Fibroblast of pulmonary artery (primary cell): ENCODE measurements at regions not wholly inside any gene's neighbourhood (a gene's known extent, or its start where the extent isn't known, plus 50 kb on each side); places are given as distances from the start of the nearest gene placed in this dataset.

Experiments used
- DNase-seq: peaks from one replicate; pipeline ENCODE4 v3.0.0-alpha.2; 2010; ENCODE audit warnings: low read depth
- H3K4me3 ChIP-seq: replicated peaks from 2 replicates; pipeline ENCODE4 v1.5.1; 2011; ENCODE audit warnings: low read depth, mild to moderate bottlenecking, control low read depth, low read length, moderate library complexity
- CTCF ChIP-seq: IDR thresholded peaks from 2 replicates; pipeline ENCODE4 v1.5.1; 2011; ENCODE audit warnings: mild to moderate bottlenecking, control low read depth, low read length, inconsistent platforms; ENCODE audit errors: missing control alignments

GRCh38 chr10:6348096-6348874, 145.6 kb downstream of the PFKFB3 start:
- TF ChIP-seq CTCF, result no peak
- DNase-seq, result no peak
- H3K4me3 ChIP-seq, result no peak overlapping the region

GRCh38 chr10:6349846-6350535, 147.3 kb downstream of the PFKFB3 start:
- no peak overlapping the region for H3K4me3 ChIP-seq
- no peak for TF ChIP-seq CTCF
- no peak for DNase-seq

GRCh38 chr10:6350609-6351008, 147.9 kb downstream of the PFKFB3 start:
- no peak for DNase-seq
- H3K4me3 ChIP-seq, result no peak overlapping the region
- TF ChIP-seq CTCF, result no peak

- H3K4me3 ChIP-seq, result no peak overlapping the region
- TF ChIP-seq CTCF, result no peak
- no peak for DNase-seq
Observed at GRCh38 chr10:6351495-6351894, 148.8 kb downstream of the PFKFB3 start.

- no peak for DNase-seq
- no peak for TF ChIP-seq CTCF
- H3K4me3 ChIP-seq, result no peak overlapping the region
Observed at GRCh38 chr10:6353526-6353925, 150.8 kb downstream of the PFKFB3 start.

GRCh38 chr10:6354168-6354772, 151.5 kb downstream of the PFKFB3 start:
- DNase-seq, result no peak
- H3K4me3 ChIP-seq, result no peak overlapping the region
- no peak for TF ChIP-seq CTCF
